SU-DHL-6 (cell line): ENCODE measurements at regions not wholly inside any gene's neighbourhood (a gene's known extent, or its start where the extent isn't known, plus 50 kb on each side); places are given as distances from the start of the nearest gene placed in this dataset.
"Not testable (repeated sequence)": the region's sequence is repeated elsewhere in the genome, so short reads cannot be mapped to it uniquely, and the experiment has no call there.

Source experiments
- H2AFZ ChIP-seq: fragments of 200-600 bp; sonication (generic); 2 replicates; pipeline ENCODE4 v1.6.1; 2014; ENCODE audit warnings: low read depth, mild to moderate bottlenecking, moderate library complexity, mixed read lengths, antibody characterized with exemption, low read length; ENCODE audit not compliant: severe bottlenecking
- H3F3A ChIP-seq: fragments of 200-600 bp; shearing (Covaris generic); 2 replicates; pipeline ENCODE4 v1.6.0; 2016; ENCODE audit warnings: antibody characterized with exemption, mild to moderate bottlenecking; ENCODE audit not compliant: insufficient read depth
- H3K27ac ChIP-seq: fragments of 200-600 bp; sonication (generic); 2 replicates; pipeline ENCODE4 v1.5.1; 2016; ENCODE audit warnings: low read depth, mild to moderate bottlenecking, low read length, moderate library complexity, mixed read lengths
- H3K27me3 ChIP-seq: fragments of 200-600 bp; sonication (generic), shearing (Covaris generic); 2 replicates; pipeline ENCODE4 v1.6.0; 2014; ENCODE audit warnings: mild to moderate bottlenecking, low read length
- H3K36me3 ChIP-seq: fragments of 200-600 bp; sonication (generic); 2 replicates; pipeline ENCODE4 v1.6.1; 2014; ENCODE audit warnings: mild to moderate bottlenecking, low read length, mixed read lengths
- H3K4me2 ChIP-seq: fragments of 300-600, 200-600 bp; shearing (Covaris generic), sonication (generic); 2 replicates; pipeline ENCODE4 v1.6.0; 2014; ENCODE audit warnings: low read length, low read depth, mild to moderate bottlenecking; ENCODE audit not compliant: poor library complexity, severe bottlenecking
- H3K4me3 ChIP-seq: fragments of 200-600 bp; sonication (generic); 2 replicates; pipeline ENCODE4 v1.5.1; 2014; ENCODE audit warnings: antibody characterized with exemption, low read length, mild to moderate bottlenecking, mixed read lengths; ENCODE audit not compliant: insufficient read depth, poor library complexity, severe bottlenecking
- H3K79me2 ChIP-seq: fragments of 200-600 bp; sonication (generic); 2 replicates; pipeline ENCODE4 v1.6.1; 2014; ENCODE audit warnings: mild to moderate bottlenecking, low read length, moderate library complexity; ENCODE audit not compliant: insufficient read depth
- H3K9ac ChIP-seq: fragments of 200-600 bp; sonication (generic); 2 replicates; pipeline ENCODE4 v1.7.0; 2014; ENCODE audit warnings: mild to moderate bottlenecking, low read length
- H3K9me2 ChIP-seq: fragments of 200-600 bp; sonication (generic); replicated peaks from 2 replicates; pipeline ENCODE4 v1.6.1; 2014; ENCODE audit warnings: low read length; ENCODE audit not compliant: insufficient read depth
- H3K9me3 ChIP-seq: fragments of 200-600 bp; sonication (generic); 2 replicates; pipeline ENCODE4 v1.6.1; 2014; ENCODE audit warnings: low read length, mixed read lengths; ENCODE audit not compliant: insufficient read depth
- H4K20me1 ChIP-seq: fragments of 200-600 bp; sonication (generic); 2 replicates; pipeline ENCODE4 v1.6.1; 2014; ENCODE audit warnings: low read depth, mild to moderate bottlenecking, antibody characterized with exemption, low read length, moderate library complexity, mixed read lengths
- EZH2phosphoT487 ChIP-seq: fragments of 200-600 bp; sonication (generic), shearing (Covaris generic); conservative IDR thresholded peaks from 2 replicates; pipeline ENCODE4 v1.6.1; 2018; ENCODE audit warnings: mild to moderate bottlenecking, antibody characterized with exemption, low read length, moderate library complexity, mixed read lengths
- TF ChIP-seq, protein P1 (sequence below): fragments of 200-600 bp; sonication (generic); IDR thresholded peaks from one replicate; pipeline ENCODE4 v1.5.1; 2017; ENCODE audit warnings: antibody characterized with exemption, mild to moderate bottlenecking, low read length, moderate library complexity; ENCODE audit not compliant: insufficient read depth, poor library complexity, severe bottlenecking

DNA sequence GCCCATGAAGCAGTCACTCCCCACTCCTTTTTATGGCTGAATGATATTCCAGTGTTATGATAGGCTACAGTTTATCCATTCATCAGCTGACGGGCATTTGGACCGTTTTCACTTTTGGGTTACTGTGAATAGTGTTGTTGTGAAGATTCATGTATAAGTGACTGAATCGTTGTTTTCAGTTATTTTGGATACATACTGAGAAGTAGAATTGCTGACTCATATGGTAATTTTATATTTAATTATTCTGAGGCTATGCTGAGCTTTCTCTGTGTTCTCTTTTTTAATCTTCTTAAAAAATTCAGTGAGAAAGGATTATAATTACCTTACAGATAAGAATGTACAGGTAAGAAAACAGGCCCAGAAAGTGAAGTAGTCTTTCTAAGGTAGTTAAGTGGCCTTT, 117.9 kb upstream of the MPHOSPH6 start:
- no peak for TF ChIP-seq EZH2phosphoT487
- Histone ChIP-seq H3K36me3 (no peaks in the 10 kb centered on the region), H3F3A (no peaks in the 10 kb centered on the region), H3K4me2 (no peak overlapping the region), H2AFZ (no peak overlapping the region), H3K79me2 (no peaks in the 10 kb centered on the region), H3K9me2 (no peaks in the 10 kb centered on the region), H3K27ac (no peak overlapping the region), H3K4me3 (no peak overlapping the region), H4K20me1 (no peaks in the 10 kb centered on the region), H3K27me3 (no peaks in the 10 kb centered on the region), H3K9ac (no peak overlapping the region), H3K9me3 (no peaks in the 10 kb centered on the region)

DNA sequence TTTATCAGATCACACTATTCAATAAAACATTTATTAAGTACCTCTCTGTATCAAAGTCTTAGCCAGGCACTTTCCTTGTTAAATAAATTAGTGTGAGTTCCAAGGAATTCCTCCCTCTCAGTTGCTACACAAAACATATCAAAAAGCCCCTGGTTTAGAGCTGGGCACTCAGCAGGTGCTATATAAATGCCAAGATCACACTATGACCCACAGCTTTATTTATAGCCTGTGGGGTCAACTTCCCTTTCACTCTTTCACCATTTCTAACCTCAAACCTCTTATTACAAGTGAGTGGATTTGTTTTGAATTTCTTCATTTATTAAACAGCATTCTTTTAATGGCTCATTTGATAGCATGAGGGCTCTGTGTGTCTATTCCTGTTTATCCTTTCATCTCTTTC, 112.6 kb upstream of the MPHOSPH6 start:
- no peaks in the 10 kb centered on the region for H3K27me3 ChIP-seq
- no peaks in the 10 kb centered on the region for H4K20me1 ChIP-seq
- H3K9me2 ChIP-seq, result no peaks in the 10 kb centered on the region
- H2AFZ ChIP-seq, result no peak overlapping the region
- no peak overlapping the region for H3K9ac ChIP-seq
- TF ChIP-seq EZH2phosphoT487, result no peak
- TF ChIP-seq, protein P1, sequence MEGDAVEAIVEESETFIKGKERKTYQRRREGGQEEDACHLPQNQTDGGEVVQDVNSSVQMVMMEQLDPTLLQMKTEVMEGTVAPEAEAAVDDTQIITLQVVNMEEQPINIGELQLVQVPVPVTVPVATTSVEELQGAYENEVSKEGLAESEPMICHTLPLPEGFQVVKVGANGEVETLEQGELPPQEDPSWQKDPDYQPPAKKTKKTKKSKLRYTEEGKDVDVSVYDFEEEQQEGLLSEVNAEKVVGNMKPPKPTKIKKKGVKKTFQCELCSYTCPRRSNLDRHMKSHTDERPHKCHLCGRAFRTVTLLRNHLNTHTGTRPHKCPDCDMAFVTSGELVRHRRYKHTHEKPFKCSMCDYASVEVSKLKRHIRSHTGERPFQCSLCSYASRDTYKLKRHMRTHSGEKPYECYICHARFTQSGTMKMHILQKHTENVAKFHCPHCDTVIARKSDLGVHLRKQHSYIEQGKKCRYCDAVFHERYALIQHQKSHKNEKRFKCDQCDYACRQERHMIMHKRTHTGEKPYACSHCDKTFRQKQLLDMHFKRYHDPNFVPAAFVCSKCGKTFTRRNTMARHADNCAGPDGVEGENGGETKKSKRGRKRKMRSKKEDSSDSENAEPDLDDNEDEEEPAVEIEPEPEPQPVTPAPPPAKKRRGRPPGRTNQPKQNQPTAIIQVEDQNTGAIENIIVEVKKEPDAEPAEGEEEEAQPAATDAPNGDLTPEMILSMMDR, result no peak
- H3F3A ChIP-seq, result no peaks in the 10 kb centered on the region
- H3K4me2 ChIP-seq, result no peak overlapping the region
- no peaks in the 10 kb centered on the region for H3K36me3 ChIP-seq
- no peaks in the 10 kb centered on the region for H3K9me3 ChIP-seq
- no peaks in the 10 kb centered on the region for H3K79me2 ChIP-seq
- H3K4me3 ChIP-seq, result no peak overlapping the region
- no peak overlapping the region for H3K27ac ChIP-seq

GRCh38 chr16:82281544-82281943, 111.5 kb upstream of the MPHOSPH6 start:
- no peak overlapping the region for H3K4me2 ChIP-seq
- no peaks in the 10 kb centered on the region for H3K79me2 ChIP-seq
- no peak overlapping the region for H2AFZ ChIP-seq
- no peaks in the 10 kb centered on the region for H3K27me3 ChIP-seq
- no peaks in the 10 kb centered on the region for H3K9me3 ChIP-seq
- H3K9me2 ChIP-seq, result no peaks in the 10 kb centered on the region
- TF ChIP-seq, protein P1, result no peak
- no peak for TF ChIP-seq EZH2phosphoT487
- no peak overlapping the region for H3K27ac ChIP-seq
- no peak overlapping the region for H3K9ac ChIP-seq
- H3K36me3 ChIP-seq, result no peaks in the 10 kb centered on the region
- H3K4me3 ChIP-seq, result no peak overlapping the region
- H4K20me1 ChIP-seq, result no peaks in the 10 kb centered on the region
- H3F3A ChIP-seq, result no peaks in the 10 kb centered on the region

DNA sequence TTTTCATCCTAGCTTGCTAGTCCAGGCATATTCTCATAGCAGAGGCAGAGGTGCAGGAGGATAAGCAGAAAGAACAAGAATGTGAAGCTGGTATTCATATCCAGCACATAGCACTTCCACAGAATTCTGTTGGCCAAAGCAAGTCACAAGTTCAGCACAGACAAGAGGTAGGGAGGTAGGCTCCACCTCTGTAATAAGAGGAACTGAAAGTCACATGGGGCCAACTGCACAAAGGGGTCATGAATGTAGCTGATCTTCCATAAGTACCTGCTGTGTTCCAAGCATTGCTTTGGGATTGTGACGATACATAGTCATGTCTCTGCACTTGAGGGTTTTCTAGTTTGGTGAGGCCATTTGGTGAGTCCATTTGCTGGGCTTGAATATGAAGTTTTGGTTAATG, 110.8 kb upstream of the MPHOSPH6 start:
- H3K27me3 ChIP-seq, result no peaks in the 10 kb centered on the region
- no peak overlapping the region for H3K27ac ChIP-seq
- no peaks in the 10 kb centered on the region for H4K20me1 ChIP-seq
- TF ChIP-seq, protein P1, result no peak
- TF ChIP-seq EZH2phosphoT487, result no peak
- no peaks in the 10 kb centered on the region for H3F3A ChIP-seq
- H3K9ac ChIP-seq, result no peak overlapping the region
- no peak overlapping the region for H3K4me2 ChIP-seq
- no peak overlapping the region for H3K4me3 ChIP-seq
- no peaks in the 10 kb centered on the region for H3K9me2 ChIP-seq
- H2AFZ ChIP-seq, result no peak overlapping the region
- no peaks in the 10 kb centered on the region for H3K79me2 ChIP-seq
- H3K36me3 ChIP-seq, result no peaks in the 10 kb centered on the region
- H3K9me3 ChIP-seq, result no peaks in the 10 kb centered on the region

GRCh38 chr16:82275349-82275748, 105.3 kb upstream of the MPHOSPH6 start:
- H3K27ac ChIP-seq, H3K4me3 ChIP-seq, H3F3A ChIP-seq, H3K9me3 ChIP-seq, H4K20me1 ChIP-seq, H3K27me3 ChIP-seq, H2AFZ ChIP-seq, H3K36me3 ChIP-seq, H3K9ac ChIP-seq, H3K4me2 ChIP-seq, H3K79me2 ChIP-seq, H3K9me2 ChIP-seq: not testable (repeated sequence)
